C4-2B (cell line): ENCODE measurements at regions not wholly inside any gene's neighbourhood (a gene's known extent, or its start where the extent isn't known, plus 50 kb on each side); places are given as distances from the start of the nearest gene placed in this dataset.

Experiments used
- CTCF ChIP-seq: fragments of 450-650 bp; conservative IDR thresholded peaks from 2 replicates; pipeline ENCODE4 v1.5.1; 2017; ENCODE audit warnings: mild to moderate bottlenecking
- ZFX ChIP-seq: fragments of 450-650 bp; IDR thresholded peaks from 2 replicates; pipeline ENCODE4 v1.6.1; 2017

- TF ChIP-seq CTCF (no peak), ZFX (no peak)
Measured at GRCh38 chr2:204292439-204292838, 252.8 kb upstream of the PARD3B start.
